GM12873 (cell line): ENCODE measurements at regions not wholly inside any gene's neighbourhood (a gene's known extent, or its start where the extent isn't known, plus 50 kb on each side); places are given as distances from the start of the nearest gene placed in this dataset.

Source experiments
- TF ChIP-seq, protein P1 (sequence below): IDR thresholded peaks from 2 replicates; pipeline ENCODE4 v1.5.1; 2012; ENCODE audit warnings: low read depth, mild to moderate bottlenecking, moderate library complexity, low read length, control low read depth; ENCODE audit not compliant: insufficient read depth; ENCODE audit errors: missing control alignments

DNA sequence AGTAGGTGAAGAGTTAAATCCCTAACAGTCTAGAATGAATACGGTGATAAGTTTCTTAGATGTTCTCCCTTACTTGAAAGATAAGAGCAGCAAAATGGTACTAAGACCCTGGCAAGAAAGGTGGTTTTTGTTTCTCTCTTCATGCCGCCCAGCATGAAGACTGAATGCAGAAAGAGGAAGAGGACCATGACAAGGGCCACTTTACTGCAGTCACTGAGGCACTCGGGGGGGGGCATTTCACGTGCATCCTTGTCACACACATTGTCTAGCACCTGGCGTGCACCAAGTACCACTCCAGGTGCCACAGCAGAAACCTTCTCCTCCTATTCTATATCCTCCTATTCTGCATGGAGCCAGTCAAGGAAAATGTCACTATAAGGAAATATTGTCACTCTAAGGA is 222.0 kb downstream of the TOMM20 start:
- TF ChIP-seq, protein P1, sequence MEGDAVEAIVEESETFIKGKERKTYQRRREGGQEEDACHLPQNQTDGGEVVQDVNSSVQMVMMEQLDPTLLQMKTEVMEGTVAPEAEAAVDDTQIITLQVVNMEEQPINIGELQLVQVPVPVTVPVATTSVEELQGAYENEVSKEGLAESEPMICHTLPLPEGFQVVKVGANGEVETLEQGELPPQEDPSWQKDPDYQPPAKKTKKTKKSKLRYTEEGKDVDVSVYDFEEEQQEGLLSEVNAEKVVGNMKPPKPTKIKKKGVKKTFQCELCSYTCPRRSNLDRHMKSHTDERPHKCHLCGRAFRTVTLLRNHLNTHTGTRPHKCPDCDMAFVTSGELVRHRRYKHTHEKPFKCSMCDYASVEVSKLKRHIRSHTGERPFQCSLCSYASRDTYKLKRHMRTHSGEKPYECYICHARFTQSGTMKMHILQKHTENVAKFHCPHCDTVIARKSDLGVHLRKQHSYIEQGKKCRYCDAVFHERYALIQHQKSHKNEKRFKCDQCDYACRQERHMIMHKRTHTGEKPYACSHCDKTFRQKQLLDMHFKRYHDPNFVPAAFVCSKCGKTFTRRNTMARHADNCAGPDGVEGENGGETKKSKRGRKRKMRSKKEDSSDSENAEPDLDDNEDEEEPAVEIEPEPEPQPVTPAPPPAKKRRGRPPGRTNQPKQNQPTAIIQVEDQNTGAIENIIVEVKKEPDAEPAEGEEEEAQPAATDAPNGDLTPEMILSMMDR, result no peak

DNA sequence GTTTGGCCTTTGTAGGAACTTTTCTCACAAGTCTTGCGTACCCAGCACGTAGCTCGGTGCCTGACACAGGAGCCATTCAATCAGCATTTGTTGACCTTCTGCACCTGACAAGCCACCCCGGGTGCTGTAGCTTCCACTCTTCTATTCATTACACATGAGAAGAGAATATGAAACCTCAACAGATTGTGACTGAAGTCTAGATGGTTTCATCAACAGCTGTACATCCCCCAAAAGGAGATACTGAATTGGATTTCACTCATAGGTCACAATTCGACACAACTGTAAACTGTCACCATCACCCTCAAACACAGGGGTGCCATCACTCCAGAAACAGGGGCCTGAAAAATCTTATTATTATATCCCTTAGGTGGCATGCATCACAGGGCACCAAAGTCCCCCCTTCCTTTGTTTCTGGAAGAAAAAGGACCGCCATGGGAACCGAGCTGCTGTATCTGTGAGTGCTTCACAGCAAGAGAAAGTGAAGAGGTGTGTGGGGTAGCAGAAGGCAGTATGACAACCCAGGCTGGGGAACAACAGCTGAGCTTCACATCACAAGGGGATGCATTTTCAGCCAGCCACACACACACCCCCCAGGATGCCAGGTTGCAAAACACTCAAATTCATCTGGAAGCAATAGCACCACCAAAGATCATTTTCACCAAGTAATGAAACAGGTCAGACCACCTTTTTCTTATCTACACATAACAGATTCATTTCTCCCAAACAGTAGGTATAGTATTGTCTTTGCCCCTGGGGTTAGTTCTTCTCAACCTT is 225.7 kb downstream of the TOMM20 start:
- TF ChIP-seq, protein P1, result no peak

DNA sequence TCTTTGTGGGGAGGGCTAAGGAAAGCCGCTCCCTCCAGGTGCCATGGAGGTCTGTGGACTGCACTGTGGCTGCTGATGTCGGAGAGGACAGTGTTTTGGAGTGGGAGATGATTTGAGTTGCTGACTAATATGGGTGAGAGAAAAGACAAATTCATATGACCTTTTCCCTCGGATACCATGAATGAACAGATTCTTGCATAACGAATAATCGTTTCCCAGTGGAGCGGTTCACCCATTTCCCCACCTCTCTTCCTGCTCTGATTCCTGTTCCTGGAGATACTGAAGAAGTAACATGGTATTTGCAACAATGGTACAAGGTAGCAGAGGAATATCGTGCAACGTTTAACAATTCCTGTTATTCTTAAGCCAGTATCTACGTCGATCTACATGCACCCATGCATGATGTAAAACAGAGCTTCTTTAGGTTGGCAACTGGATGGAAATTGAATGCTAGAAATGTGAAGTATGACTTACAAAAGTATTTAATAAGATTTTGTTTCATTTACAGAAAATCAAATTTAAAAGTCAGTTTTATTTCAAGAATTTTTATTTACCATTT is 227.1 kb downstream of the TOMM20 start:
- TF ChIP-seq, protein P1, result no peak

DNA sequence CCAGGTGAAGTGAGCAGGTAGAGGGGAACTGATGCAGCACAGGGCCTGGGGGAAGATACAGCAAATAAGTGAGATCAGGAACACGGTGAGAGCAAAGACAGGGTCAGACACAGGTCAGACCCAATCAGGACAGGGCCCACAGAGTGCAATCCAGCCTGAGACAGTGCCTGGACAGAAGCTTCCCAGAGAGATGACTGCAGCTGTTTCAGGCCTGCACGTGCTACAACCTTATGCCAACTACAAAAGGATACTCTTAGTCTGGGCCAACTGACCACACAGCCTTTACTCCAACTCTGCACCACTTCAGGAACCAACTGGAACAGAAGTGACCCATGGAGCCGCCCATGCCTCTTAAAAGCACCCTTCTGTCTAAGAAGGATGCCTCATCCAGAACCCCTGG is 228.0 kb downstream of the TOMM20 start:
- TF ChIP-seq, protein P1, result no peak

DNA sequence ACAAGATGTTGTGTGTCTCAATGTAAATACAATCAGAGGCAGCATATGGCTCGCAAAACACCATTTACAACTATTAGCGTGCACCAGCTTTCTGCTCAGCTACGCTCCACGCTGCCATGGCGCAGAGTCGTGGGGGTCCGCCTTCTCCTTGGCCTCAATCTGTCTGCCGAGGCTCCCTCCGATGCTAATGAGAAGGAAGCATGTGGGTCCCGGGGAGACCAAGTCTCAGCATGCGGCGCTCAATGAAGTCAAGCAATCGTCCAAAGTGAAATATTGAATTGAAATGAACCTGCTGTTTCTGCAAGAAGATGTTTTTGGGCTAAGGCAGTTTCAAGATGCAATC is 228.9 kb downstream of the TOMM20 start:
- TF ChIP-seq, protein P1, result no peak

DNA sequence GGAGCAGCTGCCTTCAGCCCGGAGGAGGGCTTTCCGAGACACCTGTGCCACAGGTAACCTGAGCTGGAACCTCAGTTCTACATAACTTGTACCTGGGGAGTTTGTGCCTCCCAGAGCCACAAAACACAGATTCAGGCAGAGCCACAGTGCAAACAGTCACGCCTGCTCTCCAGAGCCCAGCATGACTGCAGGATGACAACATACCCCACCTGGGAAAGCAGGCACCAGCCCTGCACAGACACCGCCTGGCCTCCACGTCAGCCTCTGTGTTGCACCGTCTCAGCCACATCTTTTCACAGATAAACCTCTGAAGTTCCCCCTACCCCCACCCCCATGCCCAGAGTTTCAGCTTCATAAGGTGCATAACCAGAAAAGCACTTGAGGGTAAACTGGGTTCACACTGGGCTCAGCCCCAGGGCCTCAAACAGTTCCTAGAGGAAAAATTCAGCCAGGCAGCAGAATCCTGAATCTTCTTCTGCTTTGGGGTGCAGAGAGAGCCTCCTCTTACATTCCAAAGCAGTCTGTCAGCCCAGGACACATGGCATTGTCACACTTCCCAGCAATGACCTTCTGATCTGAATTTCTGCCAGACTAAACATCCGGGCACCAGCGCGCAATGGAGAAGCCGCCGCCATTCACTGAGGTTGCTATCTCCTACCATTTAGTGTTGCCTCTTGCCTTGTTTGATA is 229.5 kb downstream of the TOMM20 start:
- TF ChIP-seq, protein P1, result no peak

DNA sequence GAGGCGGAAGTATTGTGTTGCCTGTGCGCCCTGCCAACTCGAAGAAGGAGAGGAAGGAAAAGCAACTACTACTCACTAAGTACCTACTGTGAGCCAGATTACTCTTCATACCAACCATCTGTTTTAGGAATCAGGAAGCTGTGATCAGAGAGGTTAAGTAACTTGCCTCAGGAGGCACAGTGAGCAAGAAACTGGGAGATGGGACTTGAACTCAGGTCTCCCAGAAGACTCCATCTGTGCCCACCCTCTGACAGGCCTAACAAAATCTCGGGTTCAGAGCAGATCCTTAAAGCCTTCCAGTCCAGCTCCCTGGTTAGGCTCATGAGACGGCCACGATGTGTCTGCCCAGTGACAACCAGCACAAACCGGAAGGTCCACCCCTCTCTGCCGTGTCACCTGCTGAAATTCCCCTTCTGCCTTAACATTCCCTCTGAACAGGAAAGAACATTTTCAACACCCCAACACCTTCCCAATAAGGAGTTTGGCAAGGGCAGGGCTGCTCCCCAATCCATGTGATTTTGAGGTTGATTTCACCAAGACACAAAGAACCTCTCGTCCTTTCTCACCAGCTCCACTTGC is 230.1 kb downstream of the TOMM20 start:
- TF ChIP-seq, protein P1, result no peak
